Heart left ventricle (tissue), 16 donors: ENCODE measurements at regions not wholly inside any gene's neighbourhood (a gene's known extent, or its start where the extent isn't known, plus 50 kb on each side); places are given as distances from the start of the nearest gene placed in this dataset.

Experiments
- ATAC-seq, 4 donors: fragments of 200-7000 bp; cut with Tn5 transposase; one replicate each; pipeline ENCODE4 v1.9.1; 2020 to 2022; ENCODE audit warnings: moderate library complexity in 4 of 4, mild to moderate bottlenecking in 3 of 4, moderate number of reproducible peaks in 1 of 4
- DNase-seq, 5 donors: peaks; one replicate each; pipeline ENCODE4 v3.0.0-alpha.2; 2020
- H3K27ac ChIP-seq, 12 donors: fragments of 200-600 bp; sonication (generic) in 4 of 12; one replicate each; pipeline versions ENCODE4 v1.5.0 to v1.8.0; 2016 to 2022; ENCODE audit warnings: mild to moderate bottlenecking in 2 of 12
- H3K27me3 ChIP-seq, 9 donors: fragments of 200-600 bp; sonication (generic) in 2 of 9; one replicate each; pipeline versions ENCODE4 v1.5.1 to v1.8.0; 2016 to 2022; ENCODE audit warnings: mild to moderate bottlenecking in 3 of 9
- H3K36me3 ChIP-seq, 9 donors: fragments of 200-600 bp; sonication (generic) in 2 of 9; one replicate each; pipeline versions ENCODE4 v1.5.0 to v1.8.0; 2018 to 2022; ENCODE audit warnings: mild to moderate bottlenecking in 2 of 9
- H3K4me1 ChIP-seq, 12 donors: fragments of 200-600 bp; sonication (generic) in 4 of 12; one replicate each; pipeline versions ENCODE4 v1.5.0 to v1.8.0; 2016 to 2022; ENCODE audit warnings: mild to moderate bottlenecking in 3 of 12
- H3K4me3 ChIP-seq, 12 donors: fragments of 200-600 bp; sonication (generic) in 4 of 12; one replicate each; pipeline versions ENCODE4 v1.5.0 to v1.8.0; 2017 to 2022; ENCODE audit warnings: mild to moderate bottlenecking in 9 of 12, moderate library complexity in 4 of 12
- H3K9me3 ChIP-seq, 12 donors: fragments of 200-600 bp; sonication (generic) in 4 of 12; one replicate each; pipeline versions ENCODE4 v1.5.0 to v1.8.0; 2016 to 2022; ENCODE audit warnings: mild to moderate bottlenecking in 1 of 12
- POLR2A ChIP-seq, 2 donors: fragments of 450-650 bp; IDR thresholded peaks; one replicate each; pipeline ENCODE4 v1.6.1; 2017; ENCODE audit warnings: antibody characterized with exemption in 2 of 2, mild to moderate bottlenecking in 2 of 2, moderate library complexity in 2 of 2
- WGBS, 4 donors: extraction: QIAGEN DNeasy Blood & Tissue Kit in 2 of 4; methylation state at CpG; one replicate each; pipeline versions ENCODE4 v1.1.5 to v1.1.7; 2013 to 2018; 5-methylcytosine and 5-hydroxymethylcytosine counted together
- intact Hi-C, 10 donors: fragments of 100-400 bp; cut with DNase I; formaldehyde crosslinking; loops; one replicate each; pipeline versions ENCODE4 v1.11.1 to v1.14.2; 2022
- TF ChIP-seq, protein P1 (sequence below), 12 donors: fragments of 200-600 bp; sonication (generic) in 4 of 12; IDR thresholded peaks; one replicate each; pipeline versions ENCODE4 v1.5.0 to v1.8.0; 2018 to 2022; ENCODE audit warnings: antibody characterized with exemption in 12 of 12, mild to moderate bottlenecking in 5 of 12
- donor health status: ischemic (EF 13 %, LVEDD 7.1; RV severe dilation, severe dysfunction).
- donor health status: healthy with polysubstance abuse.
- donor health status: DM: no; HTN: yes; CAD: no.
- donor health status: DM: no; HTN: no; CAD: no.
- donor health status: ischemic (EF 25% LVEDD 6.9; RV normal size, moderate dysfunction).
- donor health status: ischemic (EF 25% LVEDD 5.7; RV mildly dilated, moderate dysfunction).
- donor health status: healthy.
- donor health status: DM: yes; HTN: yes; CAD: no.
- donor health status: ischemic (EF 35%, LVEDD 5.7; RV mildly dilated, moderate dysfunction).
- donor health status: nonischemic (EF 11% LVEDD 7.7; RV severe dilation, severe dysfunction).
- donor health status: DM: yes; HTN: yes; CAD: no.
- donor health status: PGD.
- donor health status: ischemic (EF 29% LVEDD 5.4; RV normal size, mild dysfunction).
- donor health status: nonischemic (EF 23%, LVEDD 6.1; RV moderate dilation, normal function).

DNA sequence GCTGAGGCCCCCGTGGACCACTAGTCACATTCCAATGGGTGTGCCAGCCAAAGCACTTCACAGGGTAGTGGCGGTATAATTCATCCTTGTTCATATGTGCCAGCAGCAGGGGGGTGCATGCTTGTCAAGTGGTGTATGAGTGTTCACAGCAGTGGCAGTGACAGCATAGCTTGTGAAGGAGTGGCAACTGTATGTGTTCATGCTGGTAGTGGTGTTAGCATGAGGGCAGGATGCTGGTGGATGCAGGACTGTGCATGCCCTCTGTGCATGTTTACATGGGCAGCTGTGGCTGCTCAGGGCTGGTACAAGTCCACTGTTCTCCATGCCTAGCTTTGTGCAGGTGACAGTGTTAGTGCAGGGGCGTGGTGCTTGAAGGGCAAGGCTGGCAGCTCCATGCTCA, 253.4 kb upstream of the DMAC1 start:
- Histone ChIP-seq H3K4me3 (no peak overlapping the region), H3K4me1 (no peaks in the 10 kb centered on the region), H3K36me3 (no peaks in the 10 kb centered on the region), H3K9me3 (peaks cover 0 to 40% (median 2%) of the 10 kb centered on the region in 12 donors), H3K27ac (no peak overlapping the region), H3K27me3 (no peaks in the 10 kb centered on the region)
- DNase-seq, result no peak
- no peak for ATAC-seq
- WGBS, 4 donors, result 72 to 76% (median 75%) methylated on average over 3 of the region's 3 CpGs
- intact Hi-C loops, result no loop called here
- TF ChIP-seq, protein P1, sequence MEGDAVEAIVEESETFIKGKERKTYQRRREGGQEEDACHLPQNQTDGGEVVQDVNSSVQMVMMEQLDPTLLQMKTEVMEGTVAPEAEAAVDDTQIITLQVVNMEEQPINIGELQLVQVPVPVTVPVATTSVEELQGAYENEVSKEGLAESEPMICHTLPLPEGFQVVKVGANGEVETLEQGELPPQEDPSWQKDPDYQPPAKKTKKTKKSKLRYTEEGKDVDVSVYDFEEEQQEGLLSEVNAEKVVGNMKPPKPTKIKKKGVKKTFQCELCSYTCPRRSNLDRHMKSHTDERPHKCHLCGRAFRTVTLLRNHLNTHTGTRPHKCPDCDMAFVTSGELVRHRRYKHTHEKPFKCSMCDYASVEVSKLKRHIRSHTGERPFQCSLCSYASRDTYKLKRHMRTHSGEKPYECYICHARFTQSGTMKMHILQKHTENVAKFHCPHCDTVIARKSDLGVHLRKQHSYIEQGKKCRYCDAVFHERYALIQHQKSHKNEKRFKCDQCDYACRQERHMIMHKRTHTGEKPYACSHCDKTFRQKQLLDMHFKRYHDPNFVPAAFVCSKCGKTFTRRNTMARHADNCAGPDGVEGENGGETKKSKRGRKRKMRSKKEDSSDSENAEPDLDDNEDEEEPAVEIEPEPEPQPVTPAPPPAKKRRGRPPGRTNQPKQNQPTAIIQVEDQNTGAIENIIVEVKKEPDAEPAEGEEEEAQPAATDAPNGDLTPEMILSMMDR (IDR thresholded peaks at IDR 0.05), result no peak
- no peak for TF ChIP-seq POLR2A (IDR thresholded peaks at IDR 0.05)

DNA sequence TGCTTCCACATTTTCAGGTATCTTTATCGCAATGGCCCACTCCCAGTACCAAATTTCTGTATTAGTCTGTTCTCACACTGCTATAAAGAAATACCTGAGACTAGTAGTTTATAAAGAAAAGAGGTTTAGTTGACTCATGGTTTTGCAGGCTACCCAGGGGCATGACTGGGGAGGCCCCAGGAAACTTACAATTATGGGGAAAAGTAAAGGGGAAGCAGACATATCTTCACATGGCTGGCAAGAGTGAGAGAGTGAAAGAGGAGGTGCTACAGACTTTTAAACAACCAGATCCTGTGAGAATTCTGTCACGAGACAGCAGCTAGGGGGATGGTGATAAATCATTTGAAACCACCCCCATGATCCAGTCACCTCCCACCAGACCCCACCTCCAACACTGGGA, 238.2 kb upstream of the DMAC1 start:
- Histone ChIP-seq H3K36me3 (no peaks in the 10 kb centered on the region), H3K4me3 (no peak overlapping the region), H3K27ac (no peak overlapping the region), H3K4me1 (no peaks in the 10 kb centered on the region), H3K9me3 (peaks cover 0 to 37% (median 7%) of the 10 kb centered on the region in 12 donors), H3K27me3 (no peaks in the 10 kb centered on the region)
- WGBS, 4 donors, result 63 to 82% (median 78%) methylated on average over 2 of the region's 2 CpGs
- DNase-seq (no peak), ATAC-seq (no peak)
- intact Hi-C loops, result no loop called here
- TF ChIP-seq, protein P1 (IDR thresholded peaks at IDR 0.05), result no peak
- no peak for TF ChIP-seq POLR2A (IDR thresholded peaks at IDR 0.05)

DNA sequence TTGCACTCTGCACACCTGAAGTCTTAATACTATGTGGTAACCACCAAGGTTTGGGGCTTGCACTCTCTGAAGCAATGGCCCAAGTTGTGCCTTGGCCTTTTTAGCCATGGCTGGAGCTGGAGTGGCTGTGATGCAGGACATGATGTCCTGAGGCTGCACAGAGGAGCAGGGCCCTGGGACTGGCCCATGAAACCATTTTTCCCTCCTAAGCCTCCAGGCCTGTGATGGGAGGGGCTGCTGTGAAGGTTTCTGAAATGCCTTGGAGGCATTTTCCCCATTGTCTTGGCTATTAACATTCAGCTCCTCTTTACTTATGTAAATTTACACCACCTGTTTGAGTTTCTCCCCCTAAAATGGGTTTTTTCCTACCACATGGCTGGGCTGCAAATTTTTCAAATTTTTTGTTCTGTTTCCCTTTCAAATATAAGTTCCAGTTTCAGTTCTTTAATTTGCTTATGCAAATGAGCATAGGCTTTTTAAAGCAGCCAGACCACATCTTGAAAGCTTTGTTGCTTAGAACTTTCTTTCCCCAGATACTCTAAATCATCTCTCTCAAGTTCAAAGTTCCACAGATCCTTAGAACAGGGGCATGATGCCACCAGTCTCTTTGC, 237.4 kb upstream of the DMAC1 start:
- Histone ChIP-seq H3K4me1 (no peaks in the 10 kb centered on the region), H3K27me3 (no peaks in the 10 kb centered on the region), H3K36me3 (no peaks in the 10 kb centered on the region), H3K9me3 (peaks cover 0 to 32% (median 7%) of the 10 kb centered on the region in 12 donors), H3K27ac (no peak overlapping the region), H3K4me3 (no peak overlapping the region)
- intact Hi-C loops, result no loop called here
- no peak for ATAC-seq
- DNase-seq, result no peak
- TF ChIP-seq, protein P1 (IDR thresholded peaks at IDR 0.05), result no peak
- TF ChIP-seq POLR2A (IDR thresholded peaks at IDR 0.05), result no peak

DNA sequence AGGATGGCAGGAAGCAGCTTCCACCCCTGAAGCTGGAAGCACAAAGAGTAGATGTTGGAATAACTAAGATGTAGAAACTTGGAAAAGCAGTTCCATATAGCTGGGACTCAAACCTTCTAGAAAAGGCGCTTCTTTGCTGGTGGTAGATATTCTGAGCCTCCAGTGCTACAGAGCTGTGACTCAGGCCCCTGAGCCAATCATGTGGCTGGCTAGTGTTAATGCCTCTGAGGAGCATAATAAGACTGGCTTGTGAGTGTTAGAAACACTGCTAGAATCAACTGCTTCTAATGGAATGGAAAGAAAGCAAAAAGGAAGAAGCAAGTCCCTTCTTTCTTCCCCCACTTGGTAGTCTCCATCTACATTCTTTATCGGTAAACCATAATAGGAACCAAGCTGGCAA, 234.2 kb upstream of the DMAC1 start:
- intact Hi-C loops, result no loop called here
- Histone ChIP-seq H3K27me3 (no peaks in the 10 kb centered on the region), H3K4me3 (no peak overlapping the region), H3K4me1 (no peaks in the 10 kb centered on the region), H3K9me3 (peaks cover 0 to 11% (median 0%) of the 10 kb centered on the region in 12 donors), H3K36me3 (no peaks in the 10 kb centered on the region), H3K27ac (no peak overlapping the region)
- ATAC-seq (no peak), DNase-seq (no peak)
- TF ChIP-seq POLR2A (IDR thresholded peaks at IDR 0.05), result no peak
- TF ChIP-seq, protein P1 (IDR thresholded peaks at IDR 0.05), result no peak
- WGBS, 4 donors, result 86 to 94% (median 91%) methylated on average over 2 of the region's 2 CpGs
